Caco-2 (cell line): ENCODE measurements at regions not wholly inside any gene's neighbourhood (a gene's known extent, or its start where the extent isn't known, plus 50 kb on each side); places are given as distances from the start of the nearest gene placed in this dataset.

Experiments used
- BruUV-seq: library from RNA; stranded (reverse); fragments of 400-500 nt; replicated peaks from 2 replicates; lab custom pipeline; 2021; lab: Mats Ljungman, UMichigan
- CTCF ChIA-PET: fragments of 300-600 bp; sonication (Branson Sonifier 250); formaldehyde crosslinking; loops from one replicate; lab custom pipeline; 2022; ENCODE audit warnings: antibody characterized with exemption; lab: Charles Lee
- POLR2A ChIA-PET: fragments of 300-600 bp; sonication (Branson Sonifier 250); formaldehyde crosslinking; loops from one replicate; lab custom pipeline; 2022; ENCODE audit warnings: antibody characterized with exemption; lab: Charles Lee
- DNase-seq, 2 experiments: peaks; one replicate each; pipeline versions ENCODE4 v3.0.0 to v3.0.0-alpha.2; 2020 to 2022
- H3K27me3 ChIP-seq: replicated peaks from 2 replicates; pipeline ENCODE4 v1.6.0; 2011; ENCODE audit warnings: low read length; ENCODE audit not compliant: control insufficient read depth, insufficient read depth
- H3K36me3 ChIP-seq: 2 replicates; pipeline ENCODE4 v1.5.1; 2011; ENCODE audit warnings: low read length; ENCODE audit not compliant: control insufficient read depth, insufficient read depth
- H3K4me1 ChIP-seq: fragments of 250-450 bp; sonication (Bioruptor Pico); 2 replicates; pipeline ENCODE4 v1.5.1; 2020; ENCODE audit warnings: mild to moderate bottlenecking
- H3K4me3 ChIP-seq: 2 replicates; pipeline ENCODE4 v1.5.1; 2011; ENCODE audit warnings: low read depth, mild to moderate bottlenecking, control low read depth, low read length
- H3K9me3 ChIP-seq: fragments of 250-450 bp; sonication (Bioruptor Pico); 2 replicates; pipeline ENCODE4 v1.5.1; 2020; ENCODE audit warnings: mild to moderate bottlenecking, moderate library complexity
- H3K27ac Mint-ChIP-seq: one replicate; pipeline ENCODE4 v1.8.0; 2022; ENCODE audit warnings: mixed read lengths; ENCODE audit not compliant: unreplicated experiment
- H3K27me3 Mint-ChIP-seq: one replicate; pipeline ENCODE4 v1.8.0; 2022; ENCODE audit warnings: mixed read lengths; ENCODE audit not compliant: insufficient read depth, unreplicated experiment
- H3K36me3 Mint-ChIP-seq: one replicate; pipeline ENCODE4 v1.8.0; 2022; ENCODE audit warnings: mild to moderate bottlenecking, mixed read lengths; ENCODE audit not compliant: insufficient read depth, unreplicated experiment
- H3K4me1 Mint-ChIP-seq: one replicate; pipeline ENCODE4 v1.8.0; 2022; ENCODE audit warnings: low read depth, mixed read lengths; ENCODE audit not compliant: unreplicated experiment
- H3K4me3 Mint-ChIP-seq: one replicate; pipeline ENCODE4 v1.8.0; 2022; ENCODE audit warnings: mild to moderate bottlenecking, moderate library complexity, mixed read lengths; ENCODE audit not compliant: unreplicated experiment
- H3K9me3 Mint-ChIP-seq: one replicate; pipeline ENCODE4 v1.8.0; 2022; ENCODE audit warnings: mixed read lengths; ENCODE audit not compliant: unreplicated experiment
- CTCF ChIP-seq, 2 experiments: fragments of 200-600 bp in 1 of 2; IDR thresholded peaks; 1 replicate in 1 of 2; 2 replicates in 1 of 2; pipeline versions ENCODE4 v1.5.1 to v1.8.0; 2011 to 2022; ENCODE audit warnings: antibody characterized with exemption in 1 of 2, control low read depth in 1 of 2, inconsistent platforms in 1 of 2, low read depth in 1 of 2, low read length in 1 of 2, mild to moderate bottlenecking in 1 of 2, moderate library complexity in 1 of 2; ENCODE audit not compliant: insufficient read depth in 1 of 2, severe bottlenecking in 1 of 2, unreplicated experiment in 1 of 2
- intact Hi-C: fragments of 100-400 bp; cut with micrococcal nuclease; formaldehyde crosslinking; loops from one replicate; pipeline ENCODE4 v1.10.0; 2022; ENCODE audit not compliant: unreplicated experiment

- Histone ChIP-seq H3K9me3 (no peaks in the 10 kb centered on the region), H3K4me3 (no peak overlapping the region), H3K27me3 (no peaks in the 10 kb centered on the region), H3K36me3 (no peaks in the 10 kb centered on the region), H3K4me1 (no peaks in the 10 kb centered on the region)
- H3K9me3 Mint-ChIP-seq: peaks cover 13% of the 10 kb centered on the region
- DNase-seq: no peak
- no peaks in the 10 kb centered on the region for H3K36me3 Mint-ChIP-seq
- no peak overlapping the region for H3K27ac Mint-ChIP-seq
- intact Hi-C loops: no loop called here
- no peak for TF ChIP-seq CTCF (IDR thresholded peaks at IDR 0.05; ENCODE audit: insufficient read depth in 1 of 2, low read depth in 1 of 2, low read length in 1 of 2, severe bottlenecking in 1 of 2, unreplicated experiment in 1 of 2)
- H3K4me1 Mint-ChIP-seq: peaks cover 2% of the 10 kb centered on the region
- H3K27me3 Mint-ChIP-seq: peaks cover 7% of the 10 kb centered on the region
- H3K4me3 Mint-ChIP-seq: no peak overlapping the region
- BruUV-seq: no TSS peak
- ChIA-PET CTCF (no interaction called here), POLR2A (no interaction called here)
Observed at GRCh38 chr1:101337968-101338367, 101.1 kb downstream of the S1PR1 start.

GRCh38 chr1:101338714-101339430 lies 102.1 kb downstream of the S1PR1 start:
- H3K36me3 ChIP-seq: no peaks in the 10 kb centered on the region

GRCh38 chr1:101344745-101345144 lies 107.9 kb downstream of the S1PR1 start:
- no peak overlapping the region for H3K4me3 ChIP-seq
- no peaks in the 10 kb centered on the region for H3K4me1 ChIP-seq
- peaks cover 21% of the 10 kb centered on the region for H3K27me3 Mint-ChIP-seq
- H3K36me3 Mint-ChIP-seq: no peaks in the 10 kb centered on the region
- no peak overlapping the region for H3K4me3 Mint-ChIP-seq
- H3K4me1 Mint-ChIP-seq: peaks cover 8% of the 10 kb centered on the region
- no peaks in the 10 kb centered on the region for H3K9me3 ChIP-seq
- no peak for DNase-seq
- no TSS peak for BruUV-seq
- H3K9me3 Mint-ChIP-seq: peaks cover 21% of the 10 kb centered on the region
- ChIA-PET CTCF (no interaction called here), POLR2A (no interaction called here)
- no peak overlapping the region for H3K27ac Mint-ChIP-seq
- TF ChIP-seq CTCF (IDR thresholded peaks at IDR 0.05; ENCODE audit: insufficient read depth in 1 of 2, low read depth in 1 of 2, low read length in 1 of 2, severe bottlenecking in 1 of 2, unreplicated experiment in 1 of 2): no peak
- no peaks in the 10 kb centered on the region for H3K27me3 ChIP-seq
- intact Hi-C loops: no loop called here
- H3K36me3 ChIP-seq: no peaks in the 10 kb centered on the region

More at GRCh38 chr1:101338714-101339430, 102.1 kb downstream of the S1PR1 start:
- DNase-seq: no peak
- Mint-ChIP-seq H3K4me3 (no peak overlapping the region), H3K27me3 (peaks cover 15% of the 10 kb centered on the region), H3K4me1 (peaks cover 8% of the 10 kb centered on the region), H3K9me3 (peaks cover 21% of the 10 kb centered on the region), H3K27ac (no peak overlapping the region), H3K36me3 (no peaks in the 10 kb centered on the region)
- TF ChIP-seq CTCF (IDR thresholded peaks at IDR 0.05; ENCODE audit: insufficient read depth in 1 of 2, low read depth in 1 of 2, low read length in 1 of 2, severe bottlenecking in 1 of 2, unreplicated experiment in 1 of 2): no peak
- intact Hi-C loops: no loop called here
- H3K4me3 ChIP-seq: no peak overlapping the region
- no peaks in the 10 kb centered on the region for H3K4me1 ChIP-seq
- ChIA-PET POLR2A (no interaction called here), CTCF (interaction anchor here (1.0 kb wide), 1 partner anchor 19 kb away, joined by 3 read pairs; no protein-coding TSS in a partner anchor)
- H3K9me3 ChIP-seq: no peaks in the 10 kb centered on the region
- BruUV-seq: no TSS peak
- H3K27me3 ChIP-seq: no peaks in the 10 kb centered on the region
